ENCODE measurements at regions not wholly inside any gene's neighbourhood (a gene's known extent, or its start where the extent isn't known, plus 50 kb on each side); places are given as distances from the start of the nearest gene placed in this dataset.

GRCh38 chr2:5886462-5886861, 194.3 kb downstream of the SOX11 start:
- Mint-ChIP-seq H3K4me3 (ENCODE audit: unreplicated experiment) (no peak overlapping the region), H3K36me3 (ENCODE audit: low read depth) (peaks cover 2% of the 10 kb centered on the region), H3K27ac (ENCODE audit: unreplicated experiment) (no peak overlapping the region), H3K4me1 (ENCODE audit: low read depth) (peaks cover 8% of the 10 kb centered on the region), H3K27me3 (ENCODE audit: low read depth) (no peaks in the 10 kb centered on the region), H3K9me3 (ENCODE audit: low read depth) (peaks cover 9% of the 10 kb centered on the region)
- DNase-seq (ENCODE audit: low spot score) = no peak
- TF ChIP-seq CTCF (IDR thresholded peaks at IDR 0.05) = no peak

GRCh38 chr2:5888126-5888525, 195.9 kb downstream of the SOX11 start:
- DNase-seq (ENCODE audit: low spot score) = no peak
- no peak for TF ChIP-seq CTCF (IDR thresholded peaks at IDR 0.05)
- Mint-ChIP-seq H3K4me1 (ENCODE audit: low read depth) (peaks cover 8% of the 10 kb centered on the region), H3K9me3 (ENCODE audit: low read depth) (no peaks in the 10 kb centered on the region), H3K4me3 (ENCODE audit: unreplicated experiment) (no peak overlapping the region), H3K36me3 (ENCODE audit: low read depth) (no peaks in the 10 kb centered on the region), H3K27ac (ENCODE audit: unreplicated experiment) (no peak overlapping the region), H3K27me3 (ENCODE audit: low read depth) (peaks cover 3% of the 10 kb centered on the region)

- Mint-ChIP-seq H3K4me1 (ENCODE audit: low read depth) (peaks cover 8% of the 10 kb centered on the region), H3K4me3 (ENCODE audit: unreplicated experiment) (no peak overlapping the region), H3K36me3 (ENCODE audit: low read depth) (no peaks in the 10 kb centered on the region), H3K27me3 (ENCODE audit: low read depth) (peaks cover 7% of the 10 kb centered on the region), H3K9me3 (ENCODE audit: low read depth) (no peaks in the 10 kb centered on the region), H3K27ac (ENCODE audit: unreplicated experiment) (no peak overlapping the region)
- no peak for DNase-seq (ENCODE audit: low spot score)
- TF ChIP-seq CTCF (IDR thresholded peaks at IDR 0.05) = no peak
These were observed 197.3 kb downstream of the SOX11 start for GRCh38 chr2:5889519-5889918.

- Mint-ChIP-seq H3K9me3 (ENCODE audit: low read depth) (no peaks in the 10 kb centered on the region), H3K27me3 (ENCODE audit: low read depth) (peaks cover 7% of the 10 kb centered on the region), H3K4me3 (ENCODE audit: unreplicated experiment) (no peak overlapping the region), H3K36me3 (ENCODE audit: low read depth) (no peaks in the 10 kb centered on the region), H3K27ac (ENCODE audit: unreplicated experiment) (no peak overlapping the region), H3K4me1 (ENCODE audit: low read depth) (no peaks in the 10 kb centered on the region)
- no peak for DNase-seq (ENCODE audit: low spot score)
- TF ChIP-seq CTCF (IDR thresholded peaks at IDR 0.05) = no peak
These were observed 202.2 kb downstream of the SOX11 start for GRCh38 chr2:5894355-5894754.

GRCh38 chr2:5895284-5895683, 203.1 kb downstream of the SOX11 start:
- no peaks in the 10 kb centered on the region for H3K9me3 Mint-ChIP-seq (ENCODE audit: low read depth)
- H3K36me3 Mint-ChIP-seq (ENCODE audit: low read depth) = no peaks in the 10 kb centered on the region
- no peaks in the 10 kb centered on the region for H3K4me1 Mint-ChIP-seq (ENCODE audit: low read depth)
- no peak for TF ChIP-seq CTCF (IDR thresholded peaks at IDR 0.05)
- peaks cover 7% of the 10 kb centered on the region for H3K27me3 Mint-ChIP-seq (ENCODE audit: low read depth)
- no peak overlapping the region for H3K27ac Mint-ChIP-seq (ENCODE audit: unreplicated experiment)
- no peak for DNase-seq (ENCODE audit: low spot score)
- no peak overlapping the region for H3K4me3 Mint-ChIP-seq (ENCODE audit: unreplicated experiment)

All from chondrocyte (in vitro differentiated cells).